Neural cell (in vitro differentiated cells): ENCODE measurements at regions not wholly inside any gene's neighbourhood (a gene's known extent, or its start where the extent isn't known, plus 50 kb on each side); places are given as distances from the start of the nearest gene placed in this dataset.

Experiments used
- EP300 ChIP-seq: fragments of 450-650 bp; conservative IDR thresholded peaks from 2 replicates; pipeline ENCODE4 v1.6.1; 2014; ENCODE audit warnings: antibody characterized with exemption, mild to moderate bottlenecking, moderate library complexity; ENCODE audit not compliant: poor library complexity, severe bottlenecking
- EZH2 ChIP-seq: fragments of 200-600, 300-800 bp; shearing (Covaris generic), sonication (generic); IDR thresholded peaks from 2 replicates; pipeline ENCODE4 v1.6.1; 2014; ENCODE audit warnings: antibody characterized with exemption, low read length, borderline replicate concordance, mild to moderate bottlenecking; ENCODE audit not compliant: insufficient read depth, poor library complexity, severe bottlenecking
- MXI1 ChIP-seq: fragments of 450-650 bp; conservative IDR thresholded peaks from 2 replicates; pipeline ENCODE4 v1.6.1; 2014; ENCODE audit warnings: antibody characterized with exemption, mild to moderate bottlenecking; ENCODE audit not compliant: poor library complexity, severe bottlenecking
- POLR2AphosphoS5 ChIP-seq: IDR thresholded peaks from 2 replicates; pipeline ENCODE4 v1.6.1; 2012
- RAD21 ChIP-seq: fragments of 450-650 bp; conservative IDR thresholded peaks from 2 replicates; pipeline ENCODE4 v1.6.1; 2014; ENCODE audit warnings: antibody characterized with exemption, mild to moderate bottlenecking, moderate library complexity
- SMC3 ChIP-seq: fragments of 450-650 bp; conservative IDR thresholded peaks from 2 replicates; pipeline ENCODE4 v1.6.1; 2014; ENCODE audit warnings: antibody characterized with exemption, mild to moderate bottlenecking, moderate library complexity; ENCODE audit not compliant: poor library complexity
- TAF1 ChIP-seq: IDR thresholded peaks from 2 replicates; pipeline ENCODE4 v1.6.1; 2012; ENCODE audit warnings: low read depth
- TF ChIP-seq, protein P1 (sequence below): fragments of 450-650 bp; IDR thresholded peaks from 2 replicates; pipeline ENCODE4 v1.5.1; 2014; ENCODE audit warnings: antibody characterized with exemption, mild to moderate bottlenecking, moderate library complexity; ENCODE audit not compliant: poor library complexity, severe bottlenecking
- TF ChIP-seq, protein P2 (sequence below): IDR thresholded peaks from 2 replicates; pipeline ENCODE4 v1.6.1; 2012; ENCODE audit warnings: borderline replicate concordance

DNA sequence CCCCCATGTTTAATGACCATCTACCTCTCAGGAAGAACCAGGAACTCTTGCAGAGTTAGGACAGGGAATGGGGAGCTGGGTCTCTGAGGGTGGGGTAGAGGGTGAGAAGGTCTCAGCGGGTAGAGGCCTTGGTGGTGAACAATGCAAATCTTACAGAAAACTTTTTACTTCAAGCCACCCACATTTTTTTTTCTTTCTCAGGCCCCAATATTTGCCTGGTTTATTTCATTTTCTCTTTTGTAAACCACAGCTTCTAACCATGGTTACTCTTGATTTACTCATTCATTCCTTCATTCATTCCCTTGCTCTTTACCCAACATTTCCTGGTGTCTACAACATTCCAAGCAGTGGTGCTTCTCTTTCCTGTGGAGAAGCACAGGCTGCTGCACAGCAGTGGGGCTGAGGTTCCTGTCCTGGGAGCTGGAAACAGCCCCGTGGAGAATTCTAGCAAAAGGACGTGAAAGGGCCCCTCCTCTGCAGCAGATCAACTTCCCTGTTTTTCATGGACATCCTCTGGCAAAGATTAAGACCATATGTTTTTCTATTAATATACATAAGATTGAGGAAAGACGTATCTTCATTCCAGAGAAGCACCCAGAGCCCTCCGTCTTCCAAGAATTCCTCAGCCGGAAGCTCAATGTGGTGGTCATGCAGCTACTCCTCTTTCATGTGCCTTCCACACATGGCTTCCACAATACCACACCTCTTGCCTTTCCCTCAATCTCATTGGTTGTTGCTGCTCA, 224.4 kb upstream of the SESN3 start:
- TF ChIP-seq RAD21 (no peak), EP300 (no peak), POLR2AphosphoS5 (no peak), MXI1 (no peak), TAF1 (no peak), EZH2 (no peak), SMC3 (no peak)
- TF ChIP-seq, protein P1, sequence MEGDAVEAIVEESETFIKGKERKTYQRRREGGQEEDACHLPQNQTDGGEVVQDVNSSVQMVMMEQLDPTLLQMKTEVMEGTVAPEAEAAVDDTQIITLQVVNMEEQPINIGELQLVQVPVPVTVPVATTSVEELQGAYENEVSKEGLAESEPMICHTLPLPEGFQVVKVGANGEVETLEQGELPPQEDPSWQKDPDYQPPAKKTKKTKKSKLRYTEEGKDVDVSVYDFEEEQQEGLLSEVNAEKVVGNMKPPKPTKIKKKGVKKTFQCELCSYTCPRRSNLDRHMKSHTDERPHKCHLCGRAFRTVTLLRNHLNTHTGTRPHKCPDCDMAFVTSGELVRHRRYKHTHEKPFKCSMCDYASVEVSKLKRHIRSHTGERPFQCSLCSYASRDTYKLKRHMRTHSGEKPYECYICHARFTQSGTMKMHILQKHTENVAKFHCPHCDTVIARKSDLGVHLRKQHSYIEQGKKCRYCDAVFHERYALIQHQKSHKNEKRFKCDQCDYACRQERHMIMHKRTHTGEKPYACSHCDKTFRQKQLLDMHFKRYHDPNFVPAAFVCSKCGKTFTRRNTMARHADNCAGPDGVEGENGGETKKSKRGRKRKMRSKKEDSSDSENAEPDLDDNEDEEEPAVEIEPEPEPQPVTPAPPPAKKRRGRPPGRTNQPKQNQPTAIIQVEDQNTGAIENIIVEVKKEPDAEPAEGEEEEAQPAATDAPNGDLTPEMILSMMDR = no peak
- TF ChIP-seq, protein P2, sequence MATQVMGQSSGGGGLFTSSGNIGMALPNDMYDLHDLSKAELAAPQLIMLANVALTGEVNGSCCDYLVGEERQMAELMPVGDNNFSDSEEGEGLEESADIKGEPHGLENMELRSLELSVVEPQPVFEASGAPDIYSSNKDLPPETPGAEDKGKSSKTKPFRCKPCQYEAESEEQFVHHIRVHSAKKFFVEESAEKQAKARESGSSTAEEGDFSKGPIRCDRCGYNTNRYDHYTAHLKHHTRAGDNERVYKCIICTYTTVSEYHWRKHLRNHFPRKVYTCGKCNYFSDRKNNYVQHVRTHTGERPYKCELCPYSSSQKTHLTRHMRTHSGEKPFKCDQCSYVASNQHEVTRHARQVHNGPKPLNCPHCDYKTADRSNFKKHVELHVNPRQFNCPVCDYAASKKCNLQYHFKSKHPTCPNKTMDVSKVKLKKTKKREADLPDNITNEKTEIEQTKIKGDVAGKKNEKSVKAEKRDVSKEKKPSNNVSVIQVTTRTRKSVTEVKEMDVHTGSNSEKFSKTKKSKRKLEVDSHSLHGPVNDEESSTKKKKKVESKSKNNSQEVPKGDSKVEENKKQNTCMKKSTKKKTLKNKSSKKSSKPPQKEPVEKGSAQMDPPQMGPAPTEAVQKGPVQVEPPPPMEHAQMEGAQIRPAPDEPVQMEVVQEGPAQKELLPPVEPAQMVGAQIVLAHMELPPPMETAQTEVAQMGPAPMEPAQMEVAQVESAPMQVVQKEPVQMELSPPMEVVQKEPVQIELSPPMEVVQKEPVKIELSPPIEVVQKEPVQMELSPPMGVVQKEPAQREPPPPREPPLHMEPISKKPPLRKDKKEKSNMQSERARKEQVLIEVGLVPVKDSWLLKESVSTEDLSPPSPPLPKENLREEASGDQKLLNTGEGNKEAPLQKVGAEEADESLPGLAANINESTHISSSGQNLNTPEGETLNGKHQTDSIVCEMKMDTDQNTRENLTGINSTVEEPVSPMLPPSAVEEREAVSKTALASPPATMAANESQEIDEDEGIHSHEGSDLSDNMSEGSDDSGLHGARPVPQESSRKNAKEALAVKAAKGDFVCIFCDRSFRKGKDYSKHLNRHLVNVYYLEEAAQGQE = no peak
